22Rv1 (cell line): ENCODE measurements at regions not wholly inside any gene's neighbourhood (a gene's known extent, or its start where the extent isn't known, plus 50 kb on each side); places are given as distances from the start of the nearest gene placed in this dataset.

ENCODE experiments used
- ZFX ChIP-seq: fragments of 450-650 bp; IDR thresholded peaks from 2 replicates; pipeline ENCODE4 v1.6.1; 2017; ENCODE audit warnings: antibody characterized with exemption, borderline replicate concordance
- TF ChIP-seq, protein P1 (sequence below): fragments of 450-650 bp; IDR thresholded peaks from 2 replicates; pipeline ENCODE4 v1.5.1; 2017; ENCODE audit warnings: mild to moderate bottlenecking

DNA sequence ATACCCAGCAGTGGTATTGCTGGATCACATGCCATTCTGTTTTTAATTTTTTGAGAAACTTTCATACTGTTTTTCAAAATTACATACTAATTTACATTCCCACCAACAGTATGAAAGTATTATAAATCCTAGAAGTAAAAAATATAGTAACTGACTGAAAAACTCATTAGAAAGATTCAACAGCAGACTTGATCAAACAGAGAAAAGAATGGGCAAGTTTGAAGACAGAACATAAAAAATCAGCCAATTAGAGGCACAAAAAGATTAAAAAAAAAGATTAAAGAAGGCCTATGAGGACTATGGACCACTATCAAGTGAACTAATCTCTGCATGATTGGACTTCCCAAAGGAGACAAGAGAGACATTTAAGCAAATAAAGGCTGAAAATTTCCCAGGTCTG lies 144.0 kb upstream of the GRIK2 start:
- TF ChIP-seq, protein P1, sequence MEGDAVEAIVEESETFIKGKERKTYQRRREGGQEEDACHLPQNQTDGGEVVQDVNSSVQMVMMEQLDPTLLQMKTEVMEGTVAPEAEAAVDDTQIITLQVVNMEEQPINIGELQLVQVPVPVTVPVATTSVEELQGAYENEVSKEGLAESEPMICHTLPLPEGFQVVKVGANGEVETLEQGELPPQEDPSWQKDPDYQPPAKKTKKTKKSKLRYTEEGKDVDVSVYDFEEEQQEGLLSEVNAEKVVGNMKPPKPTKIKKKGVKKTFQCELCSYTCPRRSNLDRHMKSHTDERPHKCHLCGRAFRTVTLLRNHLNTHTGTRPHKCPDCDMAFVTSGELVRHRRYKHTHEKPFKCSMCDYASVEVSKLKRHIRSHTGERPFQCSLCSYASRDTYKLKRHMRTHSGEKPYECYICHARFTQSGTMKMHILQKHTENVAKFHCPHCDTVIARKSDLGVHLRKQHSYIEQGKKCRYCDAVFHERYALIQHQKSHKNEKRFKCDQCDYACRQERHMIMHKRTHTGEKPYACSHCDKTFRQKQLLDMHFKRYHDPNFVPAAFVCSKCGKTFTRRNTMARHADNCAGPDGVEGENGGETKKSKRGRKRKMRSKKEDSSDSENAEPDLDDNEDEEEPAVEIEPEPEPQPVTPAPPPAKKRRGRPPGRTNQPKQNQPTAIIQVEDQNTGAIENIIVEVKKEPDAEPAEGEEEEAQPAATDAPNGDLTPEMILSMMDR: no peak
- no peak for TF ChIP-seq ZFX
